Stimulated activated CD4-positive, alpha-beta T cell treated with anti-CD3 and anti-CD28 coated beads, TNF-alpha, amount 100 ng/mL, for 24 hours (primary cell): ENCODE measurements at regions not wholly inside any gene's neighbourhood (a gene's known extent, or its start where the extent isn't known, plus 50 kb on each side); places are given as distances from the start of the nearest gene placed in this dataset.

Experiments used
- DNase-seq, 3 experiments: peaks; one replicate each; pipeline ENCODE4 v3.0.0-alpha.2; 2020; ENCODE audit warnings: low read depth in 3 of 3

DNA sequence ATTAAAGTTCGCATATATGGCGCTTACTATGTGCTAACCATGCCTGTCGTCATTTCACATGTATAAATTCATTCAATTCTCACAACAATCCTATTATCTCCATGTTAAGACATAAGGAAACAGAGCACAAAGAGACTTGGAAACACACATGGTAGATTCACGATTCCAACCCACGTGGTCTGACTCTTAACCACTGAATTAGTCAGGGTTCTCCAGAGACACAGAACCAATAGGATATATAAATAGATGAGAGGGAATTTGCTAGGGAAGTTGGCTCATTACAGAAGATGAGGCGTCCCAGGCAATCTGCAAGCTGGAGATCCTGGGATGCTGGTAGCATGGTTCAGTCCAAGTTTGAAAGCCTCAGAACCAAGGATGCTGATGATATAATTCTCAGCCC lies 765.3 kb downstream of the TBL1XR1 start:
- DNase-seq: no peak

DNA sequence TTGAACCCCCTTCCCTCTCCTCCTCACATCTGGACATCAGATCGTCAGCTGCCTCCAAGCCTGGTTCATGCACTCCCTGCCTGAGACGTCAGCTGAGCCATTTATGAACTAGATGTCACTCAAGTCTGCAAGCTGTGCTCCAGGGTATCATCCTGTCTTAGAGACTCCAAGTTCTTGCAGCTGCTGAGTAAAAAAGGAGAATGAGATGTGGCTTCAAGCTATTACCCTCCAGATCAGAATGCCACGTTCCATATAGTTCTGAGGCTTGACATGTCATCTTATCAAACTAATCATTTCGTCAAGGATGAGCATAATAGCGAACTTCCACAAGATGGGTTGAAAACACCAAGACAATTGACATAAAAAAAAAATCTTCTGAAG lies 766.3 kb downstream of the TBL1XR1 start:
- no peak for DNase-seq

DNA sequence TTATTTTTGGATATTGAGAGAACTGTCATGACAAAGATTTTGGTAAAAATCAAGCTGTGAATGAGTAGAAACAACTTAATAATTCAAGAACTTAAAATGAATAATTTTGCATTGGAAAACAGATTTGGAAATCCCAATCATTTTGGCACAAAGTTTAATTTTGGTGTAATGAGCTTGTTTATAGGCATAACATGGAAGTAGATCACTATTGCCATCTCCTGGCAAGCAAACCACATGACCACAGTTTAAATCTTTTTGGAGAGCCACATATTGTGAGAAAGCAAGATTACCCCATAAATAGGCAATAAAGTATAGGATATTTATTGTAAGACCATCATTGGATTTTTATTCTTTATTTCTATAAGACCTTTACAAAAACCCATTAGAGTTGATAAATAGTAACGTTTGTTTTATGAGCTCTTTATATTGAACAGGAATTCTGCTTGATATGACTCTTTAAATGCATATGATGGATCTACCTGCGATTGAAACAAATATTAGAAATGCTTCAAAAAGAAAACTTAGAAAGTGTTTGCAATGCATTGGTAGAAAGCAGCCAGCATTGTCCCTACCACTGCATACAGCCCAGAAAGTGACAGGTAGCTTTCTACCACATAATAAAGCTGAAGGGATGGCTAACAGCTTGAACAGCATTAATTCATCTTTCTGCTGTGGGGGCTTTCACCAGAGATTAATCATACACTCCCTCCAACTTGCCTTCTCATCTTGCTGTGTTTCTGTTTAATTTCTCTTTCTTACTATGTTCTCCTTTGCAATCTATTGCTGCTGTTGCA lies 766.8 kb downstream of the TBL1XR1 start:
- no peak for DNase-seq

DNA sequence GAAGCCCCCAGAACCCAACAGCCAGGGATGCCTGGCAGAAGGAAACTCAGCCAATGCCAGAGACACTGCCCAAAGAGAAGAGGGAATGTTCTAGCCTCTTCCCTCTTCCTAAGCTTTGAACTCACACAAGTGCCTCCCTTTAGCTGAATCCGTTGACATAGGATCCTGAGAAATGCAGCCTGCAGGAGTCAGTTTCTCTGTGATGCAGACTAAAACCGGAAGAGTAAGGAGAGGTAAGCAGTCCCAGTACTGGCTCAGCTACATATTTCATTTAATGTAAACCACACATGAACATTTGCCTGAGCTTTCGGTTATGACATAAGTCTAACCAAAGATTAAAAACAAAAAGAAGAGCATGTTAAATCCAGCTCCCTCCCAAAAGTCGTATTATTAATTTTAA lies 768.7 kb downstream of the TBL1XR1 start:
- DNase-seq: no peak

DNA sequence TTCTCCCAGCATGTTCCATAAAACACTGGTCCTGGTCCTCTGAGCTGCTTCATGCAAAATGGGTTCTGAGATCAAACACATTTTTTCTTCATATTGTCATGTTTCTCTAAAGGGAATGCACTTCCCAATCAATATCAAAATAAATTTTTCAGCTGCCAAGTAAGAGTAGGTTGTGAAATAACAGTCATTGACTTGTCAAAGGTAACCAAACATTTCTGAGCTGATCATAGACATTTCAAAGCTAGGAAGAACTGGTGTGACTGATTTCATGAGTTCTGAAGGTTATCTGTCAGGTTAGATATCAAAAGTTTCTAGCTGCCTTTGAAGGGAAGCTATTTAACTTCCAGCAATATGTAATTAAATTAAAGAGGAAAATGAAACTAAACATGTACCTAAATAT lies 770.9 kb downstream of the TBL1XR1 start:
- DNase-seq: no peak

DNA sequence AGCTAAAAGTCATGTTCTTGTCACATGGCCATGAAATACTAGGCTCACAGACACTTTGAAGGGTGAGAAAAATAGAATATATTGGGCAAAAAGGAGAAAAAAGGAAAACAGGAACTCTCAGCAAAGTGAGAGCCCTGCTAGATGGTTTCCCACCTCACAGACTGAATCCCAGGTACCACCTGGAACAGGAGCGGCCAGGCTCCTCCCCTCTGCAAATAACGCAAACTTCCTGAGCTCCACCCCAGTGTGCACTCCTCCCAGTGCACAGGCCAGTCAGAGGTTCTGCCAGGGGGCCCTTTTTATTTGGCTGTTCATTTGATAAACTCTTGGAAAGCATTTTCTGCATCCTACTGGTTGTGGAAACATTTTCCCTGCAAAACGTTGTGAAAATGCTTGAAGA lies 780.4 kb downstream of the TBL1XR1 start:
- no peak for DNase-seq

DNA sequence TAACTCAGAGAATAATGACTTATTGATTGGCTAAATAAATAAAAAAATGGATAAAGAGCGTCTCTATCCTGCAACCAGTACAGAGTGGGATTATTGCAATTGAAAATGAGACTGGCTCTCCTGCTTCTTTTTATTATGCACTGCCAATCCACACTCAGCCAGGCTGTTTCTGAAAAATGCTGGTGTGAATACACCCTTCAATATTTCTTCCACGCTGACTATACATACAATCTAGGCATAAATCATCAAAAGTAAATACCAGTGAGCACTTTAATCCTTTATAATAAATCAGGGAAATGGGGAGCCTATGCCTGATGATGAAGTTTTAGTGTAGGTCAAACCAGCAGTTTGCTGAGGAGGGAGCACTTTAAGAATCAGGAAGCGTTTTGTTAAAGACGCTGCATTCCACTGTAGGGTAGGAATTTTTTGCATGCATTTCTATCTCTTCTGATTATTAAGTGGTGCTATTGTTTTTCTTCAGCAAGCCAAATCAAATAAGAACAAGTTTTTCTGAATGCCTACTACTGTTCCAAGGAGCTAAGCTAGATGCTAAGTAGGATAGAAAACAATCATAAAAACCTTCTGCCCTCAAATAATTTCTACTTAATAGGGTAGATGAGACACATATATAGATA lies 781.5 kb downstream of the TBL1XR1 start:
- no peak for DNase-seq

DNA sequence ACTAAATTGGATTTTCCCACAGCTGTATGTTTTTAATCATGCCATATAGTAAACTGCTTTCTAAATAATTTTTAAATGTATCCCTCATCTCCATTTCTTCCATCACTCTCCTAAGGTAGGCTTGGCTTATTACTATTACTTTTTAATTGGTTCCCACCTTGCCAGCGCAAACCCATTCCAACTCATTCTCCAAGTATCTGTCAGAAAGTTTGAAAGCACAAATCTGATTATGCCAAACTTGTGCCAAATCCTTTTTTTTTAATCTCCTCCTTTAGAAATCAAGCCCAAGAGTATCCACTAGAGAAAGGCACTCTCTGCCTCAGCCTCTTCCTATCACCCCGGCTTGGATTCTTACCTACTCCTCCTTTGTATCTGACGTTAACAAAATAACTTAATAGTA lies 784.5 kb downstream of the TBL1XR1 start:
- DNase-seq: no peak

DNA sequence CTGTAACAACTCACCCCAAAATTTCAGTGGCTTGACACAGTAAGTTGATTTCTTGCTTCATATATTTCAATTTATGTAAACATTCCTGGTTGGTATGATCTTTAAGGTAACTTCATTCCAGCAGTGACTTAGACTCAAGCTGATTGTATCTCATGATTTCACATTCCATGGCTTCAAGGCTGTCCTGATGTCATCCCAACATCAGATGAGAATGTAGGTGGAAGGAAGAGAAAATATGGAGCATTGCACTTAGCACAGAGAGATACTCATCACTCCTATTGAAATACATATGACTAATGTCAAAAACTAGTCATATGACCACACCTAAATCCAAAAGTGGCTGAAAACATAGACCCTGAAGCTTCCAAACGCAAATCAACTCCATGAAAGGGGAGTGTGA lies 793.8 kb downstream of the TBL1XR1 start:
- no peak for DNase-seq

DNA sequence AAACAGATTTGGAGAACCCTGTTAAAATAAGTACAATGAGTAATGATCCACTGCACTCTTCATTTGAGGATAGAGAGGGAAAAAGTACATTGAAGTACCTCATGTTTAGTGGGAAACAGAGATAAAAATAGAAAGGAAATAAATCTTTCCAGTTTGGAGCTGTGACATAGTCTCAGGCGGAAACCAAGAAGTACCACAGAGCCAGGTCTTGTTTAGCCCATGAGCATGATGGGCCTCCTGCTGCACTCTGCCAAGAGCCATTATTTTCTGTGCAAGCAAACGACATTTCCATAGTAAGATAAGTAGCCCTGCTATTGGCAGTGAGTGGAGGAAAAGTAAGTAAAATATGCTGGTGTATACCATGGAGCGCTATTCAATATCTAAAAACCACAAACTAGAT lies 796.1 kb downstream of the TBL1XR1 start:
- no peak for DNase-seq

DNA sequence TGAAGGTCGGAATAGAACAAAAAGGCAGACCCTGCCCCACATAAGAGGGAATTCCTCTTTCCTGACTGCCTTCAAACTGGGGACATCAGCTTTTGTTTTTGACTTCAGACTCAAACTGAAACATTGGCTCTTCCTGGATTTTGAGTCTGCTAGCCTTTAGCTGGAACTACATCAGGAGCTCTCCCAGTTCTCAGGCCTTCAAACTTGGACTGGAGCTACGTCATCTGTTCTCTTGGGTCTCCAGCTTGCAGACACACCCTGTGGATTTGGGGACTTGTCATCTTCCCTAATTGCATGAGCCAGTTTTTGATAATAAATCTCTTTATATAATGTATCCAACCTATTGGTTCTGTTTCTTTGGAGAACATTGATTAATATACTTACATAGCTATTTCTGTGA lies 798.1 kb downstream of the TBL1XR1 start:
- DNase-seq: no peak

DNA sequence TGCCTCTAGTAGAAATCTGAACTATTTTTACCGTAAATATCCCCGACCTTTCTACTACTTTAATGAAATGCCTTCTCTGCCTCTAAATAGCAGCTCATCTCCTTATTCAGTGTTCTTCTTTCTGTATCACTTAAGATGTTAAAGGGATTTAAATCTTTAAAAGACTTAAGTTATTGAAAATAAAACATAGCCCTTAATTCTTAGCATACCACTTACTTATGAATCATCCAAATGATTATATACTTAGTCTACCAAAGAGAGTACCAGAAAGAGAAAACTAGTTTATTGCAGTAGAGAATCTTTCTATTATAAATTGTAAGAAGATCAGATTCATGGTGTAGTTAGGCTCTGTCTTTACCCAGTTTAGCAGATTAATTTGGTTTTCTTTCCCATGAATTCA lies 802.0 kb downstream of the TBL1XR1 start:
- no peak for DNase-seq

DNA sequence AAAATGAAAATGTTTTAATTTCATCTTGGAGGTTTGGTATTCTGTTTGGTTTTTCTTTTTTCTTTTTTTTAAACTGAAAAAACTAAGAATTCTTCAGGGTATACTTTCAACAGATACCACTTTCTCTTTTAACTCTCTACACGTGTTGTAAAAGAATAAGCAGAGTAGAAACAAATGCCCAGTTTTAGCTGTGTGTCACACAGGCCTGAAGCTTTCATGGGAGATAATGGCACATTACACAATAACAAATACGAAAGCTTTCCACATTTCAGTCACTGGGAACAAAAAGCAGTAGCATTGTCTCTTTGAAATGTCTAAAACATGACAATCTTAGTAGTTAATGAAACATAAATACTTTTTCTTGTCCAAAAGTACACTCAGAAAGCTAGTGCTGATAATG lies 818.5 kb downstream of the TBL1XR1 start:
- no peak for DNase-seq

DNA sequence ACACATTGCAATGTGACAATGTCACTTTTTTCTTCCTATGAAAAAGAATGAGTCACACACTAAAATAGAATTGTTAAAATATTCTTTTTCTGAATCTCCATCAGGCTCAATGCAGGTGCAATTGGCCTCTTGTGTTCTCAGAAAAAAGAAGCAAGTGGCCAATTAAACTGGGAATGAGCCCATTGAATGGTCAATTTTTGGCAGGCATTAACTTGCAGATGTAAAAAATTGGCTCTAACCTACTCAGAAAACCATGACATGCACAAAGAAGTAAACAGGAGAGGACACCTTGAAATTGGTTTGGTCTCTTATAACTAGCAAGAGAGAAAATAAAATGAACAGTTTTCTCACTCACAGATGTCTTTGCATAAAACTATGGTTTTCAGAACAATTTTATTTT lies 820.8 kb downstream of the TBL1XR1 start:
- no peak for DNase-seq

DNA sequence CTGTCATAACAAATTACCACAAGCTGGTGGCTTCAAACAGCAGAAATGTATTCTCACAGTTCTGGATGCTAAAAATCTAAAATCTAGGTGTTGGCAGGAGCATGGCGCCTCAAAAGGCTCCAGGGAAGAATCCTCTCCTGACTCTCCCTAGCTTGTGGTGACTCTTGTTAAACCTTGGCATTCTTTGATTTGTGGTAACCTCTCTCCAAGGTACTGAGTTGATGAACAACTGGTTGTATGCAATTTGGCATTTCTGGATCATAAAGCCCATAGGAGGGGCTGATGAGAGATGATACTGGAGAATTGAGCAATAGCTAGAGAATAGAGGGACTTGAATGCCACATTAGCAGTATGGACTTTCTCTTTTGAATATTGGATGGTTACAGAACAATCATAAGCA lies 821.8 kb downstream of the TBL1XR1 start:
- no peak for DNase-seq

DNA sequence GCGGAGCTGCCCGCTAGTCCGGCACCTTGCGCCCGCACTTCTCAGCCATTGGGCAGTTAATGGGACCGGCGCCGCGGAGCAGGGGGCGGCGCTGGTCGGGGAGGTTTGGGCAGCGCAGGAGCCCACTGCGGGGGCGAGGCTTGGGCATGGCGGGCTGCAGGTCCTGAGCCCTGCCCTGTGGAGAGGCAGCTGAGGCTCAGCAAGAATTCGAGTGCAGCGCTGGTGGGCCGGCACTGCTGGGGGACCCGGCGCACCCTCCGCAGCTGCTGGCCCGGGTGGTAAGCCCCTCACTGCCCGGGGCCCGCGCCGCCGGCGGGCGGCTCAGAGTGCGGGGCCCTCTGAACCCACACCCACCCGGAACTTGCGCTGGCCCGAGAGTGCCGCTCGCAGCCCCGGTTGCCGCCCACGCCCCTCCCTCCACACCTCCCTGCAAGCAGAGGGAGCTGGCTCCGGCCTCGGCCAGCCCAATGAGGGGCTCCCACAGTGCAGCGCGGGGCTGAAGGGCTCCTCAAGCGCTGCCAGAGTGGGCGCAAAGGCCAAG lies 835.0 kb downstream of the TBL1XR1 start:
- no peak for DNase-seq

DNA sequence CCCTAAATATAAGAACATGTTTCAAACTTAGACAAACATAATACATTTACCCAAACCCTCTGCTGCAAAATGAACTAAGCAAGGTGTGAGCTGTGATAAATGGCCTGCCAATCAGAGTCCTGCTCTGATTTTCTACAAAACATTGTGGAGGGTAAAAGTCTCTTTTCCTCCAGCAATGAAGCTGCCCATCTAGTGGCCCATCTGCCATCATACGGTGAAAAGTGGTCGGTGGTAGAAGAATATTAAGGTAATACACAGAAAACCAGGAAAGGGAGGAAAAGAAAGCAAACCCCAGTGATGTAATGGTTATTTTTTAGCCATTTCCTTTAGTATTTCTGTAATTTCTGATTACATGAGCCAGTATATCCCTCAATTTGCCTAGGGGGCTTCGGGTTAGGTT lies 838.1 kb downstream of the TBL1XR1 start:
- no peak for DNase-seq

DNA sequence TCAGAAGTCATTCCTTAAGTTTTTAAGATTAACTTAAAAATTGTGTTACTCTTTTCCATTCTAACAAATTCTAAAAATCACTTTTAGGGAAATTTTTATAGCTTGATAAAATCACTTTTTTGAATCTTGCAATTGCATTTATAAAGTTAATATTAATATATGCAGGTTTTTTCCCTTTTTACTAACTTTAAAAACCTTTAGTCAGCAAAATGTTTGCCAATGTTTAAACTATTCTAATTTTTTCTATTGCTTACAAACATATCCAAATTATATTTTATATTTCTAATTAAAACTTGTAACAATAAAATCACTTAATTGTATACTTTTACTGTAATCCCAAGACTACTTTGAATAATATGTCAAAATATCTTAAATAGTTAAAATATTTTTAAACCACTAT lies 839.4 kb downstream of the TBL1XR1 start:
- DNase-seq: no peak

DNA sequence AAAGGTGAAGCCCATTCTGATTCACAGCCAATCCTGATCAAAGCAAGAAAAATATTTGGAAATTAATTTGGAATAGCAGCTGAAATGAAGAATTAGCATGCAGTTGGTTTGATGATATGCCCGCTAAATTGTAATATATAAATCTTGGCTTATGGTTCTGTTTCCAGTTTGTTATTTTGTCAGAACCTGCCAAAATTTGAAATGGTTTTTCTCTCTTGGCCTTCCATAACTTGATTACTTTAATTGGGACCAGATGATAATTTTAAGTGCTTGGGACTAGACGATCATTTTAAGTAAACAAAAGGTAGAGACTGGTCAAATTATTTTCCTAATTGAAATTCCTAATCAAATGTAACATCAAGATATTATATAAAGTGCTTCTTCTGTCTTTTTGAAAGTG lies 842.4 kb downstream of the TBL1XR1 start:
- DNase-seq: no peak

DNA sequence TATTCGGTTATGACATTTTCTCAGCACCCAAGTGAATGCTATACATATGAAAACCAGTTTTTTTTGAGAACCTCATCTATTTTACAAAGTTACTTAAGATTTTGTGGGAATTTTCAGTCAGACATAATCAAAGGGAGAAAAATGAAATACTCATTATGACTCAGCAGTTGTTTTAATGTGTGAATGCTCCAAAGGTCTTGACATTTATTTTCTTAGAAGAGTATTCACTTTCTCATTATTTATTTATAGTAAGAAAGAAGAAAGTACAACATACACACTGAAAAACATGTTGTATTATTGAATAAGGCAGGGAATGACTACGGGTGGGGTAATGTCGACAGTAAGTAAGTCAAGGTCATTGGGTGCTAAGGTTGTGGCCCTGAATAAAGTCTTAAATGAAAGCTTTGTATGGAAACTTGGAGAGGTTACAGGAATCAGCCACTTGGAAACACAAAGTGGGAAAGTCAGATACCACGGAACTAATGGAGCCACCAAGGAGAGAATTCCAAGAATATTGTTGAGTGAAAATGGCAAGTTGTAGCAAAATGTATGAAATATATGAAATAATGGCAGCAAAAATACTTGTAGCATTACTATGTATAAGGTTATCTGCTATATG lies 844.5 kb downstream of the TBL1XR1 start:
- DNase-seq: no peak

DNA sequence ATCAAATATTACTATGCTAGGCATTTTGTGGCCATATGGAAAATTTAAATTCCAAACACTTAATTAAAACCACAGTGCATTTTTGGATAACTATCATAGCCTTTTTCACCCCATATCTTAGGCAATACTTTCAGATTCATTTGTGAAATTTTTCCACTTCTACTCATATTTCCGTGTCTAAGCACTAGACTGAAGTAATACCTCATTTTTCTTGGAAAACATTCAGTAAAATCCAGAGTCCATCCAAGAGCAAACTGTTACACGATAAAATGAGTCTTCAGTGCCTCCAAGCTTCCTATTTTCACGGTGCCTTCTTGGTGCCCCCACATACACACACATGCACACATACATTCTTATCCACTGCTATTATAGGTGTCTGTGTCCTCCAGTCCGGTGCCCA lies 845.9 kb downstream of the TBL1XR1 start:
- DNase-seq: no peak

DNA sequence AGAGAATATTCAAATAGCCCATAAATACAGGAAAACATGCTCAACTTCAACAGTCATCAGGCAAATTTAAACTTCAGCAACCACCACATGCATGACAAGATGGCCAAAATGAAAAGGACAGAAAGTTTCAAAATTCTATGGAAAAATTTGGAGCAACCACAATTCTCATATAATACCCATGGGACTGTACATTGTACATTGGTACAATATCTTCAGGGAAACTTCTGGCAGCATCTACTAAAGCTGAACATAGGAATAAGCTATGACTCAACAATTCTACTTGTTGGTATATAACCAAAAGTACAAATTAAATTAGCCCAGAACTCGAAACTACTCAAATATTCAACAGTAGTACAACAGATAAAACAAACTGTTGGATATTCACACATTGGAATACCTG lies 847.6 kb downstream of the TBL1XR1 start:
- no peak for DNase-seq
